IMR-90 (cell line): ENCODE measurements at regions not wholly inside any gene's neighbourhood (a gene's known extent, or its start where the extent isn't known, plus 50 kb on each side); places are given as distances from the start of the nearest gene placed in this dataset.

ENCODE experiments used
- ATAC-seq: fragments of 200-7000 bp; cut with Tn5 transposase; 2 replicates; pipeline ENCODE4 v1.9.1; 2020; ENCODE audit warnings: low read depth, mild to moderate bottlenecking, moderate library complexity
- BruUV-seq: library from RNA; stranded (reverse); fragments of 400-500 nt; replicated peaks from 2 replicates; lab custom pipeline; 2021; lab: Mats Ljungman, UMichigan
- CTCF ChIA-PET: fragments of 300-600 bp; formaldehyde crosslinking; extraction: SDS; loops from one replicate; lab custom pipeline; 2021; ENCODE audit warnings: antibody characterized with exemption; lab: Yijun Ruan, JAX
- POLR2A ChIA-PET: fragments of 300-600 bp; sonication (Branson Sonifier 250); formaldehyde crosslinking; loops from one replicate; lab custom pipeline; 2022; ENCODE audit warnings: antibody characterized with exemption; ENCODE audit not compliant: unreplicated experiment; lab: Charles Lee
- DNase-seq: peaks from one replicate; pipeline ENCODE4 v3.0.0; 2013
- H2AFZ ChIP-seq: replicated peaks from 2 replicates; pipeline ENCODE3; 2013; ENCODE audit warnings: low read length, mild to moderate bottlenecking; ENCODE audit not compliant: poor library complexity
- H2AK5ac ChIP-seq: 2 replicates; pipeline ENCODE4 v1.6.1; 2013; ENCODE audit warnings: low read depth, low read length, inconsistent platforms
- H2AK9ac ChIP-seq: replicated peaks from 2 replicates; pipeline ENCODE3; 2013; ENCODE audit warnings: mild to moderate bottlenecking, low read depth, low read length, moderate library complexity; ENCODE audit not compliant: poor library complexity
- H2BK120ac ChIP-seq: 2 replicates; pipeline ENCODE4 v1.6.1; 2013; ENCODE audit warnings: low read depth, low read length, inconsistent platforms
- H2BK15ac ChIP-seq: 3 replicates; pipeline ENCODE4 v1.6.1; 2013; ENCODE audit warnings: low read depth, low read length, inconsistent platforms
- H2BK20ac ChIP-seq: 2 replicates; pipeline ENCODE4 v1.6.1; 2013; ENCODE audit warnings: low read depth, mild to moderate bottlenecking, inconsistent platforms, low read length, moderate library complexity
- H2BK5ac ChIP-seq: 2 replicates; pipeline ENCODE4 v1.6.1; 2013; ENCODE audit warnings: mild to moderate bottlenecking, low read depth, low read length, inconsistent platforms; ENCODE audit not compliant: poor library complexity, severe bottlenecking
- H3K14ac ChIP-seq: replicated peaks from 2 replicates; pipeline ENCODE4 v1.6.1; 2013; ENCODE audit warnings: low read depth, low read length, inconsistent platforms
- H3K18ac ChIP-seq: 2 replicates; pipeline ENCODE4 v1.6.1; 2013; ENCODE audit warnings: low read depth, low read length, control low read depth
- H3K23ac ChIP-seq: 2 replicates; pipeline ENCODE4 v1.6.1; 2013; ENCODE audit warnings: low read depth, low read length, inconsistent platforms
- H3K27ac ChIP-seq: 2 replicates; pipeline ENCODE4 v1.5.1; 2013; ENCODE audit warnings: mild to moderate bottlenecking, control low read depth, low read length; ENCODE audit not compliant: insufficient read depth
- H3K27me3 ChIP-seq: 2 replicates; pipeline ENCODE4 v1.6.1; 2013; ENCODE audit warnings: low read length; ENCODE audit not compliant: control insufficient read depth, insufficient read depth
- H3K36me3 ChIP-seq: 2 replicates; pipeline ENCODE4 v1.6.1; 2013; ENCODE audit warnings: low read length, mixed read lengths; ENCODE audit not compliant: control insufficient read depth, insufficient read depth
- H3K4ac ChIP-seq: 2 replicates; pipeline ENCODE4 v1.6.1; 2013; ENCODE audit warnings: low read depth, low read length, inconsistent platforms
- H3K4me1 ChIP-seq: 2 replicates; pipeline ENCODE4 v1.6.1; 2013; ENCODE audit warnings: low read length, mixed read lengths; ENCODE audit not compliant: control insufficient read depth, insufficient read depth
- H3K4me2 ChIP-seq: 2 replicates; pipeline ENCODE4 v1.6.1; 2013; ENCODE audit warnings: low read depth, mild to moderate bottlenecking, control low read depth, low read length, moderate library complexity
- H3K4me3 ChIP-seq: 2 replicates; pipeline ENCODE4 v1.5.1; 2013; ENCODE audit warnings: low read depth, mild to moderate bottlenecking, control low read depth, low read length, moderate library complexity; ENCODE audit not compliant: insufficient read depth
- H3K56ac ChIP-seq: 2 replicates; pipeline ENCODE4 v1.6.1; 2013; ENCODE audit warnings: low read length, inconsistent platforms; ENCODE audit not compliant: insufficient read depth; ENCODE audit errors: extremely low read depth
- H3K79me1 ChIP-seq, 2 experiments: 2 replicates each; pipeline ENCODE4 v1.6.1; 2013; ENCODE audit warnings: low read length in 2 of 2, inconsistent platforms in 1 of 2, low read depth in 1 of 2
- H3K9ac ChIP-seq: 2 replicates; pipeline ENCODE4 v1.6.1; 2013; ENCODE audit warnings: low read depth, low read length, control low read depth
- H3K9me1 ChIP-seq: 2 replicates; pipeline ENCODE4 v1.6.1; 2013; ENCODE audit warnings: low read length, inconsistent platforms; ENCODE audit not compliant: insufficient read depth
- H3K9me3 ChIP-seq: 2 replicates; pipeline ENCODE4 v1.6.1; 2013; ENCODE audit warnings: low read length; ENCODE audit not compliant: control insufficient read depth, insufficient read depth
- H4K20me1 ChIP-seq: 2 replicates; pipeline ENCODE4 v1.6.1; 2013; ENCODE audit warnings: low read length, inconsistent platforms; ENCODE audit not compliant: insufficient read depth
- H4K5ac ChIP-seq: 2 replicates; pipeline ENCODE4 v1.6.1; 2013; ENCODE audit warnings: mild to moderate bottlenecking, low read depth, low read length, control low read depth
- H4K8ac ChIP-seq, 2 experiments: 2 replicates each; pipeline ENCODE4 v1.6.1; 2013; ENCODE audit warnings: low read depth in 2 of 2, low read length in 2 of 2, control low read depth in 1 of 2, inconsistent platforms in 1 of 2
- H4K91ac ChIP-seq: 2 replicates; pipeline ENCODE4 v1.6.1; 2013; ENCODE audit warnings: low read depth, low read length, inconsistent platforms; ENCODE audit not compliant: insufficient read depth
- CEBPB ChIP-seq: IDR thresholded peaks from 2 replicates; pipeline ENCODE4 v1.6.1; 2012; ENCODE audit warnings: low read depth, low read length, improper control_type of control experiment
- CHD1 ChIP-seq: IDR thresholded peaks from 2 replicates; pipeline ENCODE4 v1.6.1; 2012; ENCODE audit warnings: low read depth, low read length, improper control_type of control experiment
- FOS ChIP-seq: fragments of 150-350 bp; IDR thresholded peaks from 2 replicates; pipeline ENCODE4 v1.6.1; 2016; ENCODE audit warnings: low read depth, low read length
- MAFK ChIP-seq: IDR thresholded peaks from 2 replicates; pipeline ENCODE4 v1.6.1; 2012; ENCODE audit warnings: low read depth, low read length, improper control_type of control experiment
- MAZ ChIP-seq: IDR thresholded peaks from 2 replicates; pipeline ENCODE4 v1.6.1; 2012; ENCODE audit warnings: low read depth, mild to moderate bottlenecking, low read length, improper control_type of control experiment, moderate library complexity, borderline replicate concordance
- MXI1 ChIP-seq: IDR thresholded peaks from 2 replicates; pipeline ENCODE4 v1.6.1; 2012; ENCODE audit warnings: low read depth, mild to moderate bottlenecking, low read length, moderate library complexity, borderline replicate concordance
- POLR2A ChIP-seq: IDR thresholded peaks from 2 replicates; pipeline ENCODE4 v1.6.1; 2012; ENCODE audit warnings: mild to moderate bottlenecking, low read depth, low read length
- RAD21 ChIP-seq: IDR thresholded peaks from 2 replicates; pipeline ENCODE4 v1.6.1; 2012; ENCODE audit warnings: low read length, improper control_type of control experiment
- RCOR1 ChIP-seq: IDR thresholded peaks from 2 replicates; pipeline ENCODE4 v1.6.1; 2012; ENCODE audit warnings: mild to moderate bottlenecking, low read length, improper control_type of control experiment; ENCODE audit not compliant: insufficient replicate concordance
- RFX5 ChIP-seq: IDR thresholded peaks from 2 replicates; pipeline ENCODE4 v1.8.0; 2012; ENCODE audit warnings: low read depth, mild to moderate bottlenecking, low read length, moderate library complexity
- SMC3 ChIP-seq: fragments of 150-350 bp; IDR thresholded peaks from 2 replicates; pipeline ENCODE4 v1.6.1; 2016; ENCODE audit warnings: low read depth, mild to moderate bottlenecking, antibody characterized with exemption, low read length, moderate library complexity
- WGBS, 2 experiments: methylation state at CpG; one replicate each; pipeline versions ENCODE4 v1.1.5 to v1.1.7; 2013; ENCODE audit warnings: missing lambda C conversion rate in 2 of 2; ENCODE audit not compliant: insufficient read length in 1 of 2; ENCODE audit errors: extremely low coverage in 2 of 2; 5-methylcytosine and 5-hydroxymethylcytosine counted together
- dilution Hi-C: fragments of 300-500 bp; cut with HindIII; formaldehyde crosslinking; loops from one replicate; pipeline ENCODE4 v1.14.3; 2018; ENCODE audit warnings: low sequenced_read_pairs; ENCODE audit not compliant: unreplicated experiment
- in situ Hi-C: fragments of 300-500 bp; cut with MboI; formaldehyde crosslinking; loops from 3 replicates; pipeline ENCODE4 v1.14.3; 2019; ENCODE audit warnings: low sequenced_read_pairs, inconsistent platforms, mixed read lengths
- intact Hi-C: fragments of 100-400 bp; cut with micrococcal nuclease; formaldehyde crosslinking; loops from 2 replicates; pipeline ENCODE4 v1.10.0; 2022
- TF ChIP-seq, protein P1 (sequence below): fragments of 150-350 bp; IDR thresholded peaks from 2 replicates; pipeline ENCODE4 v1.6.1; 2016; ENCODE audit warnings: low read depth, mild to moderate bottlenecking, low read length, moderate library complexity, borderline replicate concordance
- TF ChIP-seq, protein P2 (sequence below): conservative IDR thresholded peaks from 2 replicates; pipeline ENCODE4 v1.5.1; 2012; ENCODE audit warnings: mild to moderate bottlenecking, low read depth, low read length, improper control_type of control experiment
- TF ChIP-seq, protein P3 (sequence below): fragments of 150-350 bp; IDR thresholded peaks from 2 replicates; pipeline ENCODE4 v1.6.1; 2017; ENCODE audit warnings: mild to moderate bottlenecking, antibody characterized with exemption, low read length, low read depth

DNA sequence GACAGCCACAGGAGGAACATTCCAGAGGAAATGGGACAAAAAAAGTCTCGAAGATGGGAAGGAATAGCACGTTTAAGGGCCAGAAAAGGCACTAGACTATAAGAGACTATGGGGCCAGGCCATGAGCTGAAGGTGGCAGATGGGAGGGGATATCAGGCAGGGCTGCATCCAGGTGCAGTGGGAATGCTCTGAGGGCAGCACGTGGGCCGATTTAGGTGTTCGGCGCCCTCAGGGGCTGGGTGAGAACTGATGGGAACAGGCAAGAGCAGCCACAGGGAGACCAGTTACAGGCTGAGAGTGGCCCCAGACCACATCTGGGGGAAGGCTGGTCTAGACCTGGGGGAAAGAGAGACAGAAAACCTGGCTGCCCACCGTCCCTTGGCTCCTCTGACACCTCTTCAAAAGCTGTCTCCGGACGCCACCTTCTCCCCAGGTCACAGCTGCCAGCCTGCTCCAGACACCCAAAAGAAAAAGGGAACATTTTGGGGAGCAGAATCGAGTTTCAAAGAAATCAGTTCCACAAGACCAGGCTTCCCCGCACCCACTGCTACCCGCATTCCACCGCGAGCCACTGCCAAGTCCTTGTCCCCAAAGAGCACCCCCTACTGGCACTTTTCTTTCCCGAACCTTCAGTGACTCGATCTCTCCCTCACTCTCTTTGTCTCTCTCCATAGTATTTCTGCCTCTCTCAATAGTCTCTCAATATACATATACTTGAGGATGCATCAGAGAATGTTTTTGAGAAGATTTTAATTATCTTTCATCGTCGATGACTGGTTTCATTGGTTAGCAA, 190.1 kb upstream of the AGAP1 start:
- H3K9me1 ChIP-seq = no peaks in the 10 kb centered on the region
- ATAC-seq (no peak), DNase-seq (no peak)
- no peak overlapping the region for H3K14ac ChIP-seq
- H3K4me1 ChIP-seq = peaks cover 8% of the 10 kb centered on the region
- H2BK120ac ChIP-seq = no peak overlapping the region
- H3K27me3 ChIP-seq = peaks cover 29% of the 10 kb centered on the region
- H3K56ac ChIP-seq = no peak overlapping the region
- no peak overlapping the region for H3K4ac ChIP-seq
- no peaks in the 10 kb centered on the region for H3K9me3 ChIP-seq
- H2BK20ac ChIP-seq = no peak overlapping the region
- H3K36me3 ChIP-seq = no peaks in the 10 kb centered on the region
- no peak overlapping the region for H2AFZ ChIP-seq
- no peak overlapping the region for H2BK15ac ChIP-seq
- 75% methylated on average over 7 of the region's 18 CpGs; no CpG with 5 or more reads in 1 of the 2 experiments for WGBS, 2 experiments
- POLR2A ChIA-PET = no interaction called here
- H4K5ac ChIP-seq = no peak overlapping the region
- BruUV-seq = no TSS peak
- H3K9ac ChIP-seq = no peak overlapping the region
- H4K20me1 ChIP-seq = no peaks in the 10 kb centered on the region
- intact Hi-C loops (no loop called here), in situ Hi-C loops (no loop called here), dilution Hi-C loops (no loop called here)
- TF ChIP-seq RCOR1 (no peak), RFX5 (no peak), CHD1 (no peak), MAZ (no peak), MXI1 (no peak), RAD21 (no peak), MAFK (no peak), POLR2A (no peak), SMC3 (no peak), CEBPB (no peak), FOS (no peak)
- TF ChIP-seq, protein P1, sequence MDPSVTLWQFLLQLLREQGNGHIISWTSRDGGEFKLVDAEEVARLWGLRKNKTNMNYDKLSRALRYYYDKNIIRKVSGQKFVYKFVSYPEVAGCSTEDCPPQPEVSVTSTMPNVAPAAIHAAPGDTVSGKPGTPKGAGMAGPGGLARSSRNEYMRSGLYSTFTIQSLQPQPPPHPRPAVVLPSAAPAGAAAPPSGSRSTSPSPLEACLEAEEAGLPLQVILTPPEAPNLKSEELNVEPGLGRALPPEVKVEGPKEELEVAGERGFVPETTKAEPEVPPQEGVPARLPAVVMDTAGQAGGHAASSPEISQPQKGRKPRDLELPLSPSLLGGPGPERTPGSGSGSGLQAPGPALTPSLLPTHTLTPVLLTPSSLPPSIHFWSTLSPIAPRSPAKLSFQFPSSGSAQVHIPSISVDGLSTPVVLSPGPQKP = no peak
- TF ChIP-seq, protein P2, sequence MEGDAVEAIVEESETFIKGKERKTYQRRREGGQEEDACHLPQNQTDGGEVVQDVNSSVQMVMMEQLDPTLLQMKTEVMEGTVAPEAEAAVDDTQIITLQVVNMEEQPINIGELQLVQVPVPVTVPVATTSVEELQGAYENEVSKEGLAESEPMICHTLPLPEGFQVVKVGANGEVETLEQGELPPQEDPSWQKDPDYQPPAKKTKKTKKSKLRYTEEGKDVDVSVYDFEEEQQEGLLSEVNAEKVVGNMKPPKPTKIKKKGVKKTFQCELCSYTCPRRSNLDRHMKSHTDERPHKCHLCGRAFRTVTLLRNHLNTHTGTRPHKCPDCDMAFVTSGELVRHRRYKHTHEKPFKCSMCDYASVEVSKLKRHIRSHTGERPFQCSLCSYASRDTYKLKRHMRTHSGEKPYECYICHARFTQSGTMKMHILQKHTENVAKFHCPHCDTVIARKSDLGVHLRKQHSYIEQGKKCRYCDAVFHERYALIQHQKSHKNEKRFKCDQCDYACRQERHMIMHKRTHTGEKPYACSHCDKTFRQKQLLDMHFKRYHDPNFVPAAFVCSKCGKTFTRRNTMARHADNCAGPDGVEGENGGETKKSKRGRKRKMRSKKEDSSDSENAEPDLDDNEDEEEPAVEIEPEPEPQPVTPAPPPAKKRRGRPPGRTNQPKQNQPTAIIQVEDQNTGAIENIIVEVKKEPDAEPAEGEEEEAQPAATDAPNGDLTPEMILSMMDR = no peak
- TF ChIP-seq, protein P3, sequence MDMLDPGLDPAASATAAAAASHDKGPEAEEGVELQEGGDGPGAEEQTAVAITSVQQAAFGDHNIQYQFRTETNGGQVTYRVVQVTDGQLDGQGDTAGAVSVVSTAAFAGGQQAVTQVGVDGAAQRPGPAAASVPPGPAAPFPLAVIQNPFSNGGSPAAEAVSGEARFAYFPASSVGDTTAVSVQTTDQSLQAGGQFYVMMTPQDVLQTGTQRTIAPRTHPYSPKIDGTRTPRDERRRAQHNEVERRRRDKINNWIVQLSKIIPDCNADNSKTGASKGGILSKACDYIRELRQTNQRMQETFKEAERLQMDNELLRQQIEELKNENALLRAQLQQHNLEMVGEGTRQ = no peak
- no peak overlapping the region for H3K4me2 ChIP-seq
- CTCF ChIA-PET = interaction anchor here (0.6 kb wide), 1 partner anchor 175 kb away, joined by 3 read pairs; no protein-coding TSS in a partner anchor
- H4K8ac ChIP-seq = no peak overlapping the region
- no peak overlapping the region for H3K18ac ChIP-seq
- H2AK5ac ChIP-seq = no peak overlapping the region
- no peak overlapping the region for H2AK9ac ChIP-seq
- H3K23ac ChIP-seq = no peak overlapping the region
- no peak overlapping the region for H2BK5ac ChIP-seq
- no peak overlapping the region for H3K4me3 ChIP-seq
- no peaks in the 10 kb centered on the region for H3K79me1 ChIP-seq
- H3K27ac ChIP-seq = no peak overlapping the region
- no peak overlapping the region for H4K91ac ChIP-seq
